IMR-90 (cell line): ENCODE measurements at regions not wholly inside any gene's neighbourhood (a gene's known extent, or its start where the extent isn't known, plus 50 kb on each side); places are given as distances from the start of the nearest gene placed in this dataset.

Experiments
- ATAC-seq: fragments of 200-7000 bp; cut with Tn5 transposase; 2 replicates; pipeline ENCODE4 v1.9.1; 2020; ENCODE audit warnings: low read depth, mild to moderate bottlenecking, moderate library complexity
- BruUV-seq: library from RNA; stranded (reverse); fragments of 400-500 nt; replicated peaks from 2 replicates; lab custom pipeline; 2021; lab: Mats Ljungman, UMichigan
- CTCF ChIA-PET: fragments of 300-600 bp; formaldehyde crosslinking; extraction: SDS; loops from one replicate; lab custom pipeline; 2021; ENCODE audit warnings: antibody characterized with exemption; lab: Yijun Ruan, JAX
- POLR2A ChIA-PET: fragments of 300-600 bp; sonication (Branson Sonifier 250); formaldehyde crosslinking; loops from one replicate; lab custom pipeline; 2022; ENCODE audit warnings: antibody characterized with exemption; ENCODE audit not compliant: unreplicated experiment; lab: Charles Lee
- DNase-seq: peaks from one replicate; pipeline ENCODE4 v3.0.0; 2013
- H2AFZ ChIP-seq: replicated peaks from 2 replicates; pipeline ENCODE3; 2013; ENCODE audit warnings: low read length, mild to moderate bottlenecking; ENCODE audit not compliant: poor library complexity
- H2AK5ac ChIP-seq: 2 replicates; pipeline ENCODE4 v1.6.1; 2013; ENCODE audit warnings: low read depth, low read length, inconsistent platforms
- H2AK9ac ChIP-seq: replicated peaks from 2 replicates; pipeline ENCODE3; 2013; ENCODE audit warnings: mild to moderate bottlenecking, low read depth, low read length, moderate library complexity; ENCODE audit not compliant: poor library complexity
- H2BK120ac ChIP-seq: 2 replicates; pipeline ENCODE4 v1.6.1; 2013; ENCODE audit warnings: low read depth, low read length, inconsistent platforms
- H2BK15ac ChIP-seq: 3 replicates; pipeline ENCODE4 v1.6.1; 2013; ENCODE audit warnings: low read depth, low read length, inconsistent platforms
- H2BK20ac ChIP-seq: 2 replicates; pipeline ENCODE4 v1.6.1; 2013; ENCODE audit warnings: low read depth, mild to moderate bottlenecking, inconsistent platforms, low read length, moderate library complexity
- H2BK5ac ChIP-seq: 2 replicates; pipeline ENCODE4 v1.6.1; 2013; ENCODE audit warnings: mild to moderate bottlenecking, low read depth, low read length, inconsistent platforms; ENCODE audit not compliant: poor library complexity, severe bottlenecking
- H3K14ac ChIP-seq: replicated peaks from 2 replicates; pipeline ENCODE4 v1.6.1; 2013; ENCODE audit warnings: low read depth, low read length, inconsistent platforms
- H3K18ac ChIP-seq: 2 replicates; pipeline ENCODE4 v1.6.1; 2013; ENCODE audit warnings: low read depth, low read length, control low read depth
- H3K23ac ChIP-seq: 2 replicates; pipeline ENCODE4 v1.6.1; 2013; ENCODE audit warnings: low read depth, low read length, inconsistent platforms
- H3K27ac ChIP-seq: 2 replicates; pipeline ENCODE4 v1.5.1; 2013; ENCODE audit warnings: mild to moderate bottlenecking, control low read depth, low read length; ENCODE audit not compliant: insufficient read depth
- H3K27me3 ChIP-seq: 2 replicates; pipeline ENCODE4 v1.6.1; 2013; ENCODE audit warnings: low read length; ENCODE audit not compliant: control insufficient read depth, insufficient read depth
- H3K36me3 ChIP-seq: 2 replicates; pipeline ENCODE4 v1.6.1; 2013; ENCODE audit warnings: low read length, mixed read lengths; ENCODE audit not compliant: control insufficient read depth, insufficient read depth
- H3K4ac ChIP-seq: 2 replicates; pipeline ENCODE4 v1.6.1; 2013; ENCODE audit warnings: low read depth, low read length, inconsistent platforms
- H3K4me1 ChIP-seq: 2 replicates; pipeline ENCODE4 v1.6.1; 2013; ENCODE audit warnings: low read length, mixed read lengths; ENCODE audit not compliant: control insufficient read depth, insufficient read depth
- H3K4me2 ChIP-seq: 2 replicates; pipeline ENCODE4 v1.6.1; 2013; ENCODE audit warnings: low read depth, mild to moderate bottlenecking, control low read depth, low read length, moderate library complexity
- H3K4me3 ChIP-seq: 2 replicates; pipeline ENCODE4 v1.5.1; 2013; ENCODE audit warnings: low read depth, mild to moderate bottlenecking, control low read depth, low read length, moderate library complexity; ENCODE audit not compliant: insufficient read depth
- H3K56ac ChIP-seq: 2 replicates; pipeline ENCODE4 v1.6.1; 2013; ENCODE audit warnings: low read length, inconsistent platforms; ENCODE audit not compliant: insufficient read depth; ENCODE audit errors: extremely low read depth
- H3K79me1 ChIP-seq, 2 experiments: 2 replicates each; pipeline ENCODE4 v1.6.1; 2013; ENCODE audit warnings: low read length in 2 of 2, inconsistent platforms in 1 of 2, low read depth in 1 of 2
- H3K9ac ChIP-seq: 2 replicates; pipeline ENCODE4 v1.6.1; 2013; ENCODE audit warnings: low read depth, low read length, control low read depth
- H3K9me1 ChIP-seq: 2 replicates; pipeline ENCODE4 v1.6.1; 2013; ENCODE audit warnings: low read length, inconsistent platforms; ENCODE audit not compliant: insufficient read depth
- H3K9me3 ChIP-seq: 2 replicates; pipeline ENCODE4 v1.6.1; 2013; ENCODE audit warnings: low read length; ENCODE audit not compliant: control insufficient read depth, insufficient read depth
- H4K20me1 ChIP-seq: 2 replicates; pipeline ENCODE4 v1.6.1; 2013; ENCODE audit warnings: low read length, inconsistent platforms; ENCODE audit not compliant: insufficient read depth
- H4K5ac ChIP-seq: 2 replicates; pipeline ENCODE4 v1.6.1; 2013; ENCODE audit warnings: mild to moderate bottlenecking, low read depth, low read length, control low read depth
- H4K8ac ChIP-seq, 2 experiments: 2 replicates each; pipeline ENCODE4 v1.6.1; 2013; ENCODE audit warnings: low read depth in 2 of 2, low read length in 2 of 2, control low read depth in 1 of 2, inconsistent platforms in 1 of 2
- H4K91ac ChIP-seq: 2 replicates; pipeline ENCODE4 v1.6.1; 2013; ENCODE audit warnings: low read depth, low read length, inconsistent platforms; ENCODE audit not compliant: insufficient read depth
- RAD21 ChIP-seq: IDR thresholded peaks from 2 replicates; pipeline ENCODE4 v1.6.1; 2012; ENCODE audit warnings: low read length, improper control_type of control experiment
- RFX5 ChIP-seq: IDR thresholded peaks from 2 replicates; pipeline ENCODE4 v1.8.0; 2012; ENCODE audit warnings: low read depth, mild to moderate bottlenecking, low read length, moderate library complexity
- USF2 ChIP-seq: fragments of 150-350 bp; IDR thresholded peaks from 2 replicates; pipeline ENCODE4 v1.6.1; 2017; ENCODE audit warnings: mild to moderate bottlenecking, antibody characterized with exemption, low read length, low read depth
- WGBS, 2 experiments: methylation state at CpG; one replicate each; pipeline versions ENCODE4 v1.1.5 to v1.1.7; 2013; ENCODE audit warnings: missing lambda C conversion rate in 2 of 2; ENCODE audit not compliant: insufficient read length in 1 of 2; ENCODE audit errors: extremely low coverage in 2 of 2; 5-methylcytosine and 5-hydroxymethylcytosine counted together
- dilution Hi-C: fragments of 300-500 bp; cut with HindIII; formaldehyde crosslinking; loops from one replicate; pipeline ENCODE4 v1.14.3; 2018; ENCODE audit warnings: low sequenced_read_pairs; ENCODE audit not compliant: unreplicated experiment
- in situ Hi-C: fragments of 300-500 bp; cut with MboI; formaldehyde crosslinking; loops from 3 replicates; pipeline ENCODE4 v1.14.3; 2019; ENCODE audit warnings: low sequenced_read_pairs, inconsistent platforms, mixed read lengths
- intact Hi-C: fragments of 100-400 bp; cut with micrococcal nuclease; formaldehyde crosslinking; loops from 2 replicates; pipeline ENCODE4 v1.10.0; 2022

GRCh38 chr9:80789831-80790230 lies 899.5 kb downstream of the TLE1 start:
- ATAC-seq, result no peak

More at GRCh38 chr9:80789831-80790230, 899.5 kb downstream of the TLE1 start:
- H3K79me1 ChIP-seq, result no peaks in the 10 kb centered on the region
- intact Hi-C loops (no loop called here), dilution Hi-C loops (no loop called here), in situ Hi-C loops (no loop called here)
- no peak overlapping the region for H4K91ac ChIP-seq
- H3K14ac ChIP-seq, result no peak overlapping the region
- no peak overlapping the region for H2BK15ac ChIP-seq
- H2AFZ ChIP-seq, result no peak overlapping the region
- no peak overlapping the region for H2BK5ac ChIP-seq
- TF ChIP-seq RAD21 (no peak), RFX5 (no peak), USF2 (no peak)
- no peaks in the 10 kb centered on the region for H3K27me3 ChIP-seq
- no peaks in the 10 kb centered on the region for H3K9me1 ChIP-seq
- H2AK5ac ChIP-seq, result no peak overlapping the region
- no peak overlapping the region for H3K56ac ChIP-seq
- H3K9ac ChIP-seq, result no peak overlapping the region
- H3K27ac ChIP-seq, result no peak overlapping the region
- no peak overlapping the region for H3K23ac ChIP-seq
- H2BK120ac ChIP-seq, result no peak overlapping the region
- 100% methylated on average over 3 of the region's 5 CpGs; no CpG with 5 or more reads in 1 of the 2 experiments for WGBS, 2 experiments
- no peaks in the 10 kb centered on the region for H4K20me1 ChIP-seq
- CTCF ChIA-PET, result no interaction called here
- no peak overlapping the region for H3K4ac ChIP-seq
- no peak overlapping the region for H4K8ac ChIP-seq
- H3K18ac ChIP-seq, result no peak overlapping the region
- H2AK9ac ChIP-seq, result no peak overlapping the region
- H3K4me3 ChIP-seq, result no peak overlapping the region
- POLR2A ChIA-PET, result no interaction called here
- no peak overlapping the region for H2BK20ac ChIP-seq
- H3K4me2 ChIP-seq, result no peak overlapping the region
- H4K5ac ChIP-seq, result no peak overlapping the region
- no TSS peak for BruUV-seq
- no peaks in the 10 kb centered on the region for H3K36me3 ChIP-seq
- no peaks in the 10 kb centered on the region; the same call in 1 of the 2 replicates for H3K9me3 ChIP-seq
- no peak for DNase-seq
- H3K4me1 ChIP-seq, result no peaks in the 10 kb centered on the region
